ENCODE measurements at regions not wholly inside any gene's neighbourhood (a gene's known extent, or its start where the extent isn't known, plus 50 kb on each side); places are given as distances from the start of the nearest gene placed in this dataset.

DNA sequence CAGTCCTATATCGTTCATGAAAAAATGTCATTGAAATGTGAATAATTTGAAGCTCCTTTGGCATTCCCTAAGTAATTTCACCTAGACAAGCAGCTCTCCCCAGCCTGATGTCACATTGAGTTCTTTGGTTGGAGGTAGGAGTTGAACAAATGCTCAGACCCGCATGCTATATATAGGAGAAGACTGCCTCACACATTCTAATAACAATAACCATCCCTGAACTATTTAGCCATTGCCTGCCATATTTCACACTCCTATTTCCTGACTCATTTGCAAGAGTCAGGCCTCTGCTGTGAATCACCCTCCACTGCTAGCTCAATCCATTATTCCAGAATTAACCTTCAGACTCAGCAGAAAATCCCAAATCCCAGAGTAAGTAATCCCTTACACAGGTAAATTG, 256.6 kb upstream of the ACVR2A start:
- no peak for DNase-seq
- intact Hi-C loops (cut with DNase I; ENCODE audit: low total_unique reads): no loop called here
- TF ChIP-seq, protein P1, sequence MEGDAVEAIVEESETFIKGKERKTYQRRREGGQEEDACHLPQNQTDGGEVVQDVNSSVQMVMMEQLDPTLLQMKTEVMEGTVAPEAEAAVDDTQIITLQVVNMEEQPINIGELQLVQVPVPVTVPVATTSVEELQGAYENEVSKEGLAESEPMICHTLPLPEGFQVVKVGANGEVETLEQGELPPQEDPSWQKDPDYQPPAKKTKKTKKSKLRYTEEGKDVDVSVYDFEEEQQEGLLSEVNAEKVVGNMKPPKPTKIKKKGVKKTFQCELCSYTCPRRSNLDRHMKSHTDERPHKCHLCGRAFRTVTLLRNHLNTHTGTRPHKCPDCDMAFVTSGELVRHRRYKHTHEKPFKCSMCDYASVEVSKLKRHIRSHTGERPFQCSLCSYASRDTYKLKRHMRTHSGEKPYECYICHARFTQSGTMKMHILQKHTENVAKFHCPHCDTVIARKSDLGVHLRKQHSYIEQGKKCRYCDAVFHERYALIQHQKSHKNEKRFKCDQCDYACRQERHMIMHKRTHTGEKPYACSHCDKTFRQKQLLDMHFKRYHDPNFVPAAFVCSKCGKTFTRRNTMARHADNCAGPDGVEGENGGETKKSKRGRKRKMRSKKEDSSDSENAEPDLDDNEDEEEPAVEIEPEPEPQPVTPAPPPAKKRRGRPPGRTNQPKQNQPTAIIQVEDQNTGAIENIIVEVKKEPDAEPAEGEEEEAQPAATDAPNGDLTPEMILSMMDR (IDR thresholded peaks at IDR 0.05): no peak
- no peak for TF ChIP-seq POLR2A (IDR thresholded peaks at IDR 0.05)
- peaks cover 0 to 3% of the 10 kb centered on the region in 2 donors for H3K27me3 ChIP-seq
- H3K27ac ChIP-seq: peak overlapping the region in 1 of 2 donors; percentile 7
- H3K4me3 ChIP-seq: no peak overlapping the region
- H3K4me1 ChIP-seq: no peaks in the 10 kb centered on the region
- no peaks in the 10 kb centered on the region for H3K36me3 ChIP-seq
- H3K9me3 ChIP-seq: no peaks in the 10 kb centered on the region

DNA sequence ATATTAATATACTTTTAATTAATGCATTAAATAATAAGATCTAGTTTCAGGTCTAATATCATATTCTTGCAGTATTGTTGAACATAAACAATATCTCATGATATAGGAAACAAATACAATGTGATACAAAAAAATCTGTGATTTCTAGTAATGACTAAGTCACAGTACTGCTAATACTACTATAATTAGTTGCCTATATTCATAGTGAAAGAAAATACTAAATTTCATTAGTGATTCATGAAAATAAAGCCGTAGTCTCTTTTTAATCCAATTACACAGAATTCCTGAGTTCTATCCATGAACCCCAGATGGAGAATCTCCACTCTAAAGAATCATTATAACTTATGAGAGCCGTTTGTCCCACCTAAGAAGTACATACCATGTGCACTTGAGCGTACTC, 266.3 kb upstream of the ACVR2A start:
- no peak for TF ChIP-seq POLR2A (IDR thresholded peaks at IDR 0.05)
- TF ChIP-seq, protein P1 (IDR thresholded peaks at IDR 0.05): no peak
- Histone ChIP-seq H3K4me1 (no peaks in the 10 kb centered on the region), H3K27ac (no peak overlapping the region)

DNA sequence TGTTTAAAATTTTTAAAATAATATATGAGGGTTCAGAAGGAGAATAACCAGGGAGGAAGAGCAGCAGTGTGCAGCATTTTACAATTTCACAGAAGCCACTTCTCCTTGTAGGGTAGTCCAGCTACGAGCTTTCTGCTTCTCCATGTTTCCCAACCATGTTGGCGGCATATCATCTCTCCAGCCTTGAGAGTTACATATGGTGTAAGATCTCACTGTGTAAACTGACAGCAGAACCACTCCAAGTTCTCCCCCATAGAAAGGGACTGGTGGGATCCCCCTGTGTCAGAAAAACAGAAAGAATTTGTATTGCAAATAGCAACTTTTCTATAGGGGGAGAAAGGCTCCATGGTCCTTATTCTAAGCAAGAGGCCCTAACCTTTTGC, 266.8 kb upstream of the ACVR2A start:
- intact Hi-C loops (cut with DNase I; ENCODE audit: low total_unique reads): no loop called here
- TF ChIP-seq, protein P1 (IDR thresholded peaks at IDR 0.05): no peak
- no peak for TF ChIP-seq POLR2A (IDR thresholded peaks at IDR 0.05)
- no peak for DNase-seq
- no peaks in the 10 kb centered on the region for H3K36me3 ChIP-seq
- no peaks in the 10 kb centered on the region for H3K27me3 ChIP-seq
- no peaks in the 10 kb centered on the region for H3K4me1 ChIP-seq
- no peaks in the 10 kb centered on the region for H3K9me3 ChIP-seq
- no peak overlapping the region for H3K4me3 ChIP-seq
- H3K27ac ChIP-seq: no peak overlapping the region

More for the DNA sequence above, 266.3 kb upstream of the ACVR2A start:
- no peak for DNase-seq
- no peaks in the 10 kb centered on the region for H3K9me3 ChIP-seq
- H3K4me3 ChIP-seq: no peak overlapping the region
- H3K36me3 ChIP-seq: no peaks in the 10 kb centered on the region
- no peaks in the 10 kb centered on the region for H3K27me3 ChIP-seq
- intact Hi-C loops (cut with DNase I; ENCODE audit: low total_unique reads): no loop called here

DNA sequence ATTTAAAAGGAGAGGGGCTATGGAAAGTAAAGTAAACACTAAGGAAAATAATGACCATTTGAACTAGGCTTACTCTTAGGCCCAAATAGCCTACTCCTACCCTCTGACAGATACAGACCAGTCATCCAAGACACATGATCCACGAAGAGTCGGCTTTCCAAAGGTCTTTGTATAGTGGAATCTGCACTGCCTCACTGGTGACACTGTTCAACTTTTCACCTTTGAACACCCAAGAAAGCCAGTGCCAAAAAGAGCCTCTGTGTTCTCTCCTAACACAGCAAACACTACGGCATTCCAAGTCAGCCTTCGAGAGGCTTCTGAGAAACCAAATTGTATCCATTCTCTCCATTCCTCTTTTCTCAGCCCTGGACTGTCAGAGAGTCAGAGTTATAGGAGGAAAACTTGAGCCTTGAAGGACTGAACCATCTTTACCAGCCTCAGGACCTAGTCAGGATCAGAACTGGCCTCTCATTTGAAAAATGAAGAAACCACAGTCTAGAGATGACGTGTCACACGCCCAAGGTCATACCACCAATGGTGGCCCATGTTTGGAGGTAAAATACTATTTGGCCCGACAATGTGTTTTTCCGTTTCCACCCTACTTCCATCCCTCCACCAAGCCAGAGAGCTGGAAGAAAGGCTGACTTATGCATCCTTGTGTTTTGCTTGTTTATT, 267.4 kb upstream of the ACVR2A start:
- DNase-seq: no peak
- Histone ChIP-seq H3K36me3 (no peaks in the 10 kb centered on the region), H3K27ac (no peak overlapping the region), H3K4me3 (no peak overlapping the region), H3K27me3 (no peaks in the 10 kb centered on the region), H3K9me3 (no peaks in the 10 kb centered on the region), H3K4me1 (no peaks in the 10 kb centered on the region)
- TF ChIP-seq, protein P1 (IDR thresholded peaks at IDR 0.05): no peak
- no peak for TF ChIP-seq POLR2A (IDR thresholded peaks at IDR 0.05)
- intact Hi-C loops (cut with DNase I; ENCODE audit: low total_unique reads): no loop called here

DNA sequence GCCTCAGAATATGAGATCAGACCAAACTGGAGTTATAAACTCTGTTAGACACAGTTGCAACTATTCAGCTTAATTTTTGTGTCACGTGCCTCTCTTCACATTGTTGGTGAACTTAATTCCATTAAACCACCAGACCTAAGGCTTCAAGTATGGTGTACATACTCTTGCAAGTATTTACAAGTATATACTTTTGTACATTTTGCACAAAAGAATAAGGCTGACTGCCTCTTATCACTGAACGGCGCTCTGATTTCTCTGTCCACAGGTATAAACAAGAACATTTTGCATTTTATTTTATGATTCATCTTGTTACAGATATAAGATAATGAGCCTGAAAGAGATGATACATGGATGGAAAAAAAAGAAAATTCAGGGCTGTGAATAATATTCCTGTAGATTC, 269.7 kb upstream of the ACVR2A start:
- DNase-seq: no peak
- TF ChIP-seq POLR2A (IDR thresholded peaks at IDR 0.05): no peak
- TF ChIP-seq, protein P1 (IDR thresholded peaks at IDR 0.05): no peak
- intact Hi-C loops (cut with DNase I; ENCODE audit: low total_unique reads): no loop called here

More for the DNA sequence above, 269.7 kb upstream of the ACVR2A start:
- Histone ChIP-seq H3K27me3 (no peaks in the 10 kb centered on the region), H3K4me3 (no peak overlapping the region), H3K27ac (no peak overlapping the region), H3K4me1 (no peaks in the 10 kb centered on the region), H3K36me3 (no peaks in the 10 kb centered on the region), H3K9me3 (no peaks in the 10 kb centered on the region)

Data from uterus (tissue), 3 donors.